Lung (tissue), 11 donors: ENCODE measurements at regions not wholly inside any gene's neighbourhood (a gene's known extent, or its start where the extent isn't known, plus 50 kb on each side); places are given as distances from the start of the nearest gene placed in this dataset.
A peak's percentile ranks its signal among the peaks of the same experiment; 100 is the strongest.
"Not testable (repeated sequence)": the region's sequence is repeated elsewhere in the genome, so short reads cannot be mapped to it uniquely, and the experiment has no call there.

Experiments
- ATAC-seq: fragments of 200-7000 bp; cut with Tn5 transposase; one replicate; pipeline ENCODE4 v1.9.1; 2020; ENCODE audit warnings: moderate number of reproducible peaks; ENCODE audit not compliant: insufficient read depth, low FRiP score
- DNase-seq, 3 donors: peaks; one replicate each; pipeline ENCODE4 v3.0.0-alpha.2; 2013 to 2017
- H3K27ac ChIP-seq, 2 donors: one replicate each; pipeline ENCODE4 v1.5.1; 2013; ENCODE audit warnings: mild to moderate bottlenecking in 2 of 2, moderate library complexity in 2 of 2, control low read depth in 1 of 2, inconsistent platforms in 1 of 2, low read depth in 1 of 2, low read length in 1 of 2
- H3K27me3 ChIP-seq, 3 donors: one replicate each; pipeline ENCODE4 v1.5.1; 2013; ENCODE audit warnings: low read length in 2 of 3; ENCODE audit not compliant: control insufficient read depth in 3 of 3, insufficient read depth in 3 of 3
- H3K36me3 ChIP-seq, 4 donors: one replicate each; pipeline ENCODE4 v1.5.1; 2013; ENCODE audit warnings: low read length in 4 of 4, mild to moderate bottlenecking in 1 of 4, moderate library complexity in 1 of 4; ENCODE audit not compliant: control insufficient read depth in 4 of 4, insufficient read depth in 4 of 4
- H3K4me1 ChIP-seq, 5 donors: one replicate each; pipeline ENCODE4 v1.5.1; 2013; ENCODE audit warnings: low read length in 5 of 5, mild to moderate bottlenecking in 2 of 5, moderate library complexity in 1 of 5; ENCODE audit not compliant: control insufficient read depth in 5 of 5, insufficient read depth in 5 of 5
- H3K4me3 ChIP-seq: one replicate; pipeline ENCODE4 v1.5.1; 2013; ENCODE audit warnings: mild to moderate bottlenecking, control low read depth, moderate library complexity
- H3K9ac ChIP-seq, 2 donors: one replicate each; pipeline ENCODE4 v1.5.1; 2013; ENCODE audit warnings: low read length in 2 of 2, control low read depth in 1 of 2; ENCODE audit not compliant: insufficient read depth in 1 of 2
- H3K9me3 ChIP-seq, 4 donors: one replicate each; pipeline ENCODE4 v1.5.1; 2013; ENCODE audit warnings: low read length in 3 of 4, mild to moderate bottlenecking in 1 of 4, moderate library complexity in 1 of 4; ENCODE audit not compliant: control insufficient read depth in 4 of 4, insufficient read depth in 3 of 4
- WGBS, 2 donors: extraction: QIAGEN DNeasy Blood & Tissue Kit; methylation state at CpG; one replicate each; pipeline ENCODE4 v1.1.7; 2013; 5-methylcytosine and 5-hydroxymethylcytosine counted together
- TF ChIP-seq, protein P1 (sequence below): IDR thresholded peaks from 2 replicates; pipeline ENCODE4 v1.5.1; 2012; ENCODE audit warnings: mild to moderate bottlenecking; ENCODE audit errors: control extremely low read depth, extremely low read depth
- donor health status: control.
- donor health status: control.
- donor health status: Bipolar disorder and iron deficiency.
- donor health status: healthy.
- donor health status: DM: yes; HTN: yes; CAD: no.

- no peaks in the 10 kb centered on the region for H3K4me1 ChIP-seq
- no peak overlapping the region for H3K9ac ChIP-seq
- H3K9me3 ChIP-seq, result no peaks in the 10 kb centered on the region
- TF ChIP-seq, protein P1, sequence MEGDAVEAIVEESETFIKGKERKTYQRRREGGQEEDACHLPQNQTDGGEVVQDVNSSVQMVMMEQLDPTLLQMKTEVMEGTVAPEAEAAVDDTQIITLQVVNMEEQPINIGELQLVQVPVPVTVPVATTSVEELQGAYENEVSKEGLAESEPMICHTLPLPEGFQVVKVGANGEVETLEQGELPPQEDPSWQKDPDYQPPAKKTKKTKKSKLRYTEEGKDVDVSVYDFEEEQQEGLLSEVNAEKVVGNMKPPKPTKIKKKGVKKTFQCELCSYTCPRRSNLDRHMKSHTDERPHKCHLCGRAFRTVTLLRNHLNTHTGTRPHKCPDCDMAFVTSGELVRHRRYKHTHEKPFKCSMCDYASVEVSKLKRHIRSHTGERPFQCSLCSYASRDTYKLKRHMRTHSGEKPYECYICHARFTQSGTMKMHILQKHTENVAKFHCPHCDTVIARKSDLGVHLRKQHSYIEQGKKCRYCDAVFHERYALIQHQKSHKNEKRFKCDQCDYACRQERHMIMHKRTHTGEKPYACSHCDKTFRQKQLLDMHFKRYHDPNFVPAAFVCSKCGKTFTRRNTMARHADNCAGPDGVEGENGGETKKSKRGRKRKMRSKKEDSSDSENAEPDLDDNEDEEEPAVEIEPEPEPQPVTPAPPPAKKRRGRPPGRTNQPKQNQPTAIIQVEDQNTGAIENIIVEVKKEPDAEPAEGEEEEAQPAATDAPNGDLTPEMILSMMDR, result no peak
- H3K36me3 ChIP-seq, result no peaks in the 10 kb centered on the region
- ATAC-seq, result no peak
- H3K27ac ChIP-seq, result no peak overlapping the region
- peaks cover 5 to 23% (median 10%) of the 10 kb centered on the region in 3 donors for H3K27me3 ChIP-seq
- H3K4me3 ChIP-seq, result no peak overlapping the region
- DNase-seq, result no peak
- 82 to 91% methylated on average over 2 of the region's 2 CpGs for WGBS, 2 donors
Observed at GRCh38 chrX:138849521-138849920, 138.0 kb upstream of the FGF13 start.

- DNase-seq (peak in 2 of 3 donors; percentile 12 to 32), ATAC-seq (no peak)
- no peaks in the 10 kb centered on the region for H3K36me3 ChIP-seq
- TF ChIP-seq, protein P1, result no peak
- H3K4me1 ChIP-seq, result no peaks in the 10 kb centered on the region
- H3K27me3 ChIP-seq, result peaks cover 5 to 21% (median 10%) of the 10 kb centered on the region in 3 donors
- H3K4me3 ChIP-seq, result no peak overlapping the region
- 47 to 75% methylated on average over 3 of the region's 3 CpGs for WGBS, 2 donors
- no peak overlapping the region for H3K27ac ChIP-seq
- H3K9me3 ChIP-seq, result no peaks in the 10 kb centered on the region
- no peak overlapping the region for H3K9ac ChIP-seq
Observed at GRCh38 chrX:138847930-138848329, 136.4 kb upstream of the FGF13 start.

- H3K9ac ChIP-seq, result no peak overlapping the region
- no peak overlapping the region for H3K4me3 ChIP-seq
- 68 to 77% methylated on average over 3 of the region's 3 CpGs for WGBS, 2 donors
- TF ChIP-seq, protein P1, result no peak
- H3K27me3 ChIP-seq, result peaks cover 7 to 23% (median 10%) of the 10 kb centered on the region in 3 donors
- H3K27ac ChIP-seq, result no peak overlapping the region
- no peaks in the 10 kb centered on the region for H3K4me1 ChIP-seq
- H3K36me3 ChIP-seq, result no peaks in the 10 kb centered on the region
- ATAC-seq (no peak), DNase-seq (no peak)
- no peaks in the 10 kb centered on the region for H3K9me3 ChIP-seq
Observed at GRCh38 chrX:138845786-138846185, 134.3 kb upstream of the FGF13 start.

DNA sequence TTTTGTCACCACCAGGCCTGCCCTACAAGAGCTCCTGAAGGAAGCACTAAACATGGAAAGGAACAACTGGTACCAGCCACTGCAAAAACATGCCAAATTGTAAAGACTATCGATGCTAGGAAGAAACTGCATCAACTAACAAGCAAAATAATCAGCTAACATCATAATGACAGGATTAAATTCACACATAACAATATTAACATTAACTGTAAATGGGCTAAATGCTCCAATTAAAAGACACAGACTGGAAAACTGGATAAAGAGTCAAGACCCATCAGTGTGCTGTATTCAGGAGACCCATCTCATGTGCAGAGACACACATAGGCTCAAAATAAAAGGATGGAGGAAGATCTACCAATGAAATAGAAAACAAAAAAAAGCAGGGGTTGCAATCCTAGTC lies 95.9 kb upstream of the FGF13 start:
- H3K27me3 ChIP-seq, H3K9ac ChIP-seq, H3K27ac ChIP-seq, ATAC-seq, H3K4me3 ChIP-seq, H3K9me3 ChIP-seq, H3K4me1 ChIP-seq, H3K36me3 ChIP-seq, DNase-seq: not testable (repeated sequence)
- 80 to 82% methylated on average over 1 of the region's 1 CpG for WGBS, 2 donors
